HEK293T (cell line): ENCODE measurements at regions not wholly inside any gene's neighbourhood (a gene's known extent, or its start where the extent isn't known, plus 50 kb on each side); places are given as distances from the start of the nearest gene placed in this dataset.

Source experiments
- BHLHE40 ChIP-seq: fragments of 450-650 bp; IDR thresholded peaks from 2 replicates; pipeline ENCODE4 v1.6.1; 2016; ENCODE audit warnings: mild to moderate bottlenecking, moderate library complexity, borderline replicate concordance
- CTBP1 ChIP-seq: fragments of 450-650 bp; IDR thresholded peaks from 2 replicates; pipeline ENCODE4 v1.6.1; 2016; ENCODE audit warnings: borderline replicate concordance
- ELF4 ChIP-seq: fragments of 450-650 bp; IDR thresholded peaks from 2 replicates; pipeline ENCODE4 v1.6.1; 2017; ENCODE audit warnings: antibody characterized with exemption
- FOXM1 ChIP-seq: fragments of 450-650 bp; IDR thresholded peaks from 2 replicates; pipeline ENCODE4 v1.6.1; 2017; ENCODE audit warnings: mild to moderate bottlenecking, borderline replicate concordance

- TF ChIP-seq CTBP1 (no peak), BHLHE40 (no peak), FOXM1 (no peak), ELF4 (no peak)
Observed at GRCh38 chr9:28456861-28457260, 883.6 kb upstream of the C9orf72 start.
